ENCODE measurements at regions not wholly inside any gene's neighbourhood (a gene's known extent, or its start where the extent isn't known, plus 50 kb on each side); places are given as distances from the start of the nearest gene placed in this dataset.

GRCh38 chrX:43605351-43605750 lies 50.7 kb upstream of the MAOA start:
- no peak for TF ChIP-seq CTCF (IDR thresholded peaks at IDR 0.05; ENCODE audit: insufficient read depth, missing control alignments)
- FAIRE-seq (peak; percentile 29), DNase-seq (ENCODE audit: insufficient read length, low spot score) (no peak)

Measured in D721Med (cell line).